ENCODE measurements at regions not wholly inside any gene's neighbourhood (a gene's known extent, or its start where the extent isn't known, plus 50 kb on each side); places are given as distances from the start of the nearest gene placed in this dataset.
"Not testable (repeated sequence)": the region's sequence is repeated elsewhere in the genome, so short reads cannot be mapped to it uniquely, and the experiment has no call there.

- TF ChIP-seq, protein P1, sequence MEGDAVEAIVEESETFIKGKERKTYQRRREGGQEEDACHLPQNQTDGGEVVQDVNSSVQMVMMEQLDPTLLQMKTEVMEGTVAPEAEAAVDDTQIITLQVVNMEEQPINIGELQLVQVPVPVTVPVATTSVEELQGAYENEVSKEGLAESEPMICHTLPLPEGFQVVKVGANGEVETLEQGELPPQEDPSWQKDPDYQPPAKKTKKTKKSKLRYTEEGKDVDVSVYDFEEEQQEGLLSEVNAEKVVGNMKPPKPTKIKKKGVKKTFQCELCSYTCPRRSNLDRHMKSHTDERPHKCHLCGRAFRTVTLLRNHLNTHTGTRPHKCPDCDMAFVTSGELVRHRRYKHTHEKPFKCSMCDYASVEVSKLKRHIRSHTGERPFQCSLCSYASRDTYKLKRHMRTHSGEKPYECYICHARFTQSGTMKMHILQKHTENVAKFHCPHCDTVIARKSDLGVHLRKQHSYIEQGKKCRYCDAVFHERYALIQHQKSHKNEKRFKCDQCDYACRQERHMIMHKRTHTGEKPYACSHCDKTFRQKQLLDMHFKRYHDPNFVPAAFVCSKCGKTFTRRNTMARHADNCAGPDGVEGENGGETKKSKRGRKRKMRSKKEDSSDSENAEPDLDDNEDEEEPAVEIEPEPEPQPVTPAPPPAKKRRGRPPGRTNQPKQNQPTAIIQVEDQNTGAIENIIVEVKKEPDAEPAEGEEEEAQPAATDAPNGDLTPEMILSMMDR (IDR thresholded peaks at IDR 0.05; ENCODE audit: poor library complexity, severe bottlenecking), result no peak
- DNase-seq (ENCODE audit: low spot score), result no peak
- H3K4me1 ChIP-seq (ENCODE audit: insufficient read depth, poor library complexity, severe bottlenecking), result no peaks in the 10 kb centered on the region
- no peak overlapping the region for H3K27ac ChIP-seq (ENCODE audit: poor library complexity, severe bottlenecking)
- H3K9me3 ChIP-seq (ENCODE audit: severe bottlenecking), result no peaks in the 10 kb centered on the region
- no peaks in the 10 kb centered on the region for H3K36me3 ChIP-seq (ENCODE audit: low read depth)
- no peak for ATAC-seq (ENCODE audit: low read depth)
- no peak overlapping the region for H3K4me3 ChIP-seq (ENCODE audit: severe bottlenecking)
- no peaks in the 10 kb centered on the region for H3K27me3 ChIP-seq (ENCODE audit: insufficient read depth, poor library complexity, severe bottlenecking)
These were observed 104.1 kb upstream of the GATA6 start for GRCh38 chr18:22065311-22065710.

DNA sequence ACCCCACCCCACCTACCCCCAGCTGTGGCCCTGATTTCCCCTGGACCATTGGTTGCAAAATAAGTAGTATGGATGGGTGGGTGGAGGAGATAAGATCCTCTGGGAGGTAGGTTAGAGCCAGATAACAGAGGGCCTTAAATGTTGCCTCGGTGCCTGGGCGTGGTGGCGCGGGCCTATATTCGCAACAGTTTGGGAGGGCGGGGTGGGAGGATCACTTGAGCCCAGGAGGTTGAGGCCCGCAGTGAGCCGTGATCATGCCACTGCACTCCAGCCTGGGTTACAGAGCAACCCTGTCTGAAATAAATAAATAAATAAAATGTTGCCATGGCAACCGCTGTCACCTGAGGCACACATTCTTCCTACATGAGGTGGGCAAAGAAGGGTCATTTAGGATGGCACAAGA, 103.3 kb upstream of the GATA6 start:
- ATAC-seq (ENCODE audit: low read depth) (no peak), DNase-seq (ENCODE audit: low spot score) (no peak)
- Histone ChIP-seq H3K36me3 (ENCODE audit: low read depth) (no peaks in the 10 kb centered on the region), H3K4me3 (ENCODE audit: severe bottlenecking) (no peak overlapping the region), H3K27ac (ENCODE audit: poor library complexity, severe bottlenecking) (no peak overlapping the region), H3K27me3 (ENCODE audit: insufficient read depth, poor library complexity, severe bottlenecking) (no peaks in the 10 kb centered on the region), H3K9me3 (ENCODE audit: severe bottlenecking) (no peaks in the 10 kb centered on the region), H3K4me1 (ENCODE audit: insufficient read depth, poor library complexity, severe bottlenecking) (no peaks in the 10 kb centered on the region)
- TF ChIP-seq, protein P1 (IDR thresholded peaks at IDR 0.05; ENCODE audit: poor library complexity, severe bottlenecking), result no peak

DNA sequence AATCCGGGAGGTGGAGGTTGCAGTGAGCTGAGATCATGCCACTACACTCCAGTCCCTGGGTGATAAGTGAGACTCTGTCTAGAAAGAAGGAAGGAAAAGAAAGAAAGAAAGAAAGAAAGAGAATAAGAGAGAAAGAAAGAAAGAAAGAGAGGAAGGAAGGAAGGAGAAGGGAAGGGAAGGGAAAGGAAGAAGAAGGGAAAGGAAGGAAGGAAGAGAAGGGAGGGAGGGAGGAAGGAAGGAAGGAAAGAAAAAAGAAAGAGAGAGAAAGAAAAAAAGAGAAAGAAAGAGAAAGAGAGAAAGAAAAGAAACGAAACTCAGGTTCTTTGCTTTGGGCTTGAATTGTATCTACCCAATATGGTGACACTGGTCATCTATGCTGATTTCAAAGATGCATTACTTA, 102.3 kb upstream of the GATA6 start:
- H3K9me3 ChIP-seq (ENCODE audit: severe bottlenecking), result no peaks in the 10 kb centered on the region
- H3K36me3 ChIP-seq (ENCODE audit: low read depth), result no peaks in the 10 kb centered on the region
- no peak overlapping the region for H3K27ac ChIP-seq (ENCODE audit: poor library complexity, severe bottlenecking)
- TF ChIP-seq, protein P1 (IDR thresholded peaks at IDR 0.05; ENCODE audit: poor library complexity, severe bottlenecking), result no peak
- ATAC-seq (ENCODE audit: low read depth), result no peak
- H3K4me3 ChIP-seq (ENCODE audit: severe bottlenecking), result no peak overlapping the region
- no peaks in the 10 kb centered on the region for H3K4me1 ChIP-seq (ENCODE audit: insufficient read depth, poor library complexity, severe bottlenecking)
- no peak for DNase-seq (ENCODE audit: low spot score)
- no peaks in the 10 kb centered on the region for H3K27me3 ChIP-seq (ENCODE audit: insufficient read depth, poor library complexity, severe bottlenecking)

DNA sequence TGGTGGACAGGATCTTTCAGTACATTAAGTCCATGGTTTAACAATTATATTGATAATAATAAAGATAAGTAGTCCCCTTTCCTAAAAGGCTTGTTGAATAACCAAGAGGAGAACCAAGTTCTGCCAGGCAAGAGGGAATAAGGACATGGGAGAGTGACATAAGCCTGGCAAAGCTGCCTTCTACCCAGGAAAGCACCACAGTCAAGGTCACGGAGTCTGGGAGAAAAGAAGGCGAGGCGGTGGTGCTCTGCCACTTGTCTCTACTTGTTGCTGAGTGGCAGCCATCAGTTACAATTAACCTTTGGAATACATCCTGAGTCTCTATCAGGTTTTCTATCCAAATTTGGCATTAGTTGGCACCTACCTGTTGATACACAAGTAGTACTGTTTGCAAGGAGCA, 101.7 kb upstream of the GATA6 start:
- ATAC-seq (ENCODE audit: low read depth), result no peak
- Histone ChIP-seq H3K9me3 (ENCODE audit: severe bottlenecking) (no peaks in the 10 kb centered on the region), H3K4me3 (ENCODE audit: severe bottlenecking) (no peak overlapping the region), H3K4me1 (ENCODE audit: insufficient read depth, poor library complexity, severe bottlenecking) (no peaks in the 10 kb centered on the region), H3K27me3 (ENCODE audit: insufficient read depth, poor library complexity, severe bottlenecking) (no peaks in the 10 kb centered on the region), H3K36me3 (ENCODE audit: low read depth) (no peaks in the 10 kb centered on the region), H3K27ac (ENCODE audit: poor library complexity, severe bottlenecking) (no peak overlapping the region)
- DNase-seq (ENCODE audit: low spot score), result no peak
- TF ChIP-seq, protein P1 (IDR thresholded peaks at IDR 0.05; ENCODE audit: poor library complexity, severe bottlenecking), result no peak

GRCh38 chr18:22068784-22069183, 100.6 kb upstream of the GATA6 start:
- H3K4me3 ChIP-seq (ENCODE audit: severe bottlenecking); H3K36me3 ChIP-seq (ENCODE audit: low read depth); ATAC-seq (ENCODE audit: low read depth); H3K9me3 ChIP-seq (ENCODE audit: severe bottlenecking); H3K4me1 ChIP-seq (ENCODE audit: insufficient read depth, poor library complexity, severe bottlenecking); DNase-seq (ENCODE audit: low spot score); H3K27me3 ChIP-seq (ENCODE audit: insufficient read depth, poor library complexity, severe bottlenecking); H3K27ac ChIP-seq (ENCODE audit: poor library complexity, severe bottlenecking): not testable (repeated sequence)
